HG03457 (cell line): ENCODE measurements at regions not wholly inside any gene's neighbourhood (a gene's known extent, or its start where the extent isn't known, plus 50 kb on each side); places are given as distances from the start of the nearest gene placed in this dataset.

ENCODE experiments used
- ATAC-seq: cut with Tn5 transposase; IDR thresholded peaks from one replicate; pipeline ENCODE4 v1.9.1; 2021; ENCODE audit warnings: moderate number of reproducible peaks; ENCODE audit not compliant: unreplicated experiment

DNA sequence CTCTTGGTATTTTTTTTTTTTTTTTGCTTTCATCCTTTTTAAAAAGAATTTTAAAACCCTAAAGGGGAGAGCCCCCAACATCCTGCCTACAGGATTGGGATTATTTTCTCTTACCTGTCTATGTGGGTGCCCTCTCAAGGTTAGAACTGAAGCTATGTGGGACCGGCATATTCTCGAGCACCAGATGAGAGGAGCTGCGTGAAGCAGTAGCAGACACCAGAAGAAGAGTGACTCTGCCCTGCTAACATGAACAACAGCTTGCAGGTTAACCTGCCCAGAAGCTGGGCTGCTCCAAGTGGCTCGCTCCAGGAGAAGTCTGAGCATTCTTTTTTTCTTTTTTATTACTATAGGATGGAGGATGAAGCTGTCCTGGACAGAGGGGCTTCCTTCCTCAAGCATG lies 102.6 kb upstream of the SLC4A4 start:
- no peak for ATAC-seq

DNA sequence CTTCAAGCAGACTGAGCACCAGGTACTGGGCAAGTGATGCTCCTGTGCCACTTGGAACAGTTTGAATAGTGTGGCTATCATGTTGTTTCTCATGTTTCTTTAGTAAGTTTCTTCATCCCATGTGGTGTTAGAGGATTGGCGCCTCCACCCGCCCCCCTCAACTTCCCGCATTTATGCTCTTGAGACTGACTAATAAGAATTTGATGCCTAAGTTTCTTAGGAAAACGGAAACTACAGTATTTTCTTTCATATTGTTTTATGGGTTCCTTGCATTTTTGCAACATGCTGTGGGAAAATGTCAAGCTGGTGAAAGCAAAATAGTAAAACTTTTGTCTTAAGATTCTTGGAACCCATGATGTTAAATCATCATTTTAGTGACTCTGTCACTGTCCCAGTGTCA lies 101.2 kb upstream of the SLC4A4 start:
- ATAC-seq = no peak

DNA sequence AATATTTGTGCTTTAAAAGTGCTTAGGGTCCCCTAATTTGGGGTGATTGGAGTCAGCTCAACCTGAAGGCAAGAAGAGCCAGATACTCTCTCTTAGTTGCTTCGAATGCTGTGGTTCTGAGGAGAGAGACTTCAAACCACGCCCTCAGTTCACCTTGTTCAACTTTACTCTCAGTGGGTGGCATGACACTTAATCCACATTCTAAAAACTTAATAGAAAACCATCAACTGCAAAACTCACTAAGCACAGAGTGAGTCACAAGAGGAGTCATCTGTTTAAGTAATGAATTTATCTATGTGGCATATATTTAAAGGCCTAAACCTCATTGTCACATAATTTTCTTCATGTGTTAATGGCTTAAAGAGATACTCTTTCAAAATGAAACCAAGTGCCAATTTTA lies 99.5 kb upstream of the SLC4A4 start:
- no peak for ATAC-seq

DNA sequence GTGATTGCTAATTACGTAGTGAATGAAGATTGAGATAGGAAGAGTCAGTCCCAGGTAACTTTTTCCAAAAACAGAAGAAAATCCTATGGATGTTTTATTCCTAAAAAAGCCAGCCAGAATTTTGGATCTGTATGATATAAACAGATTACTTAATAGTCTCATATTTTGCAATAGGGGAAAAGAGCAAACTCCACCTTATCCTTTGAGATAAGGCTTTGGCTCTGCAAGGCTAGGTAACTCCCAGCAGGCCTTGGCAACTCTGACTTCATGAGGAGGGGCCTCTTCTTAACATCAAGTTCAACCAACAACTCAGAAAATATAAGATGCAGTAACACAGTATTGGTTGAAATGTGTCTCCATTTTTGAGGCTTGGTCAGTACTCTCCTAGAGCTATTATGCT lies 98.7 kb upstream of the SLC4A4 start:
- ATAC-seq = no peak

DNA sequence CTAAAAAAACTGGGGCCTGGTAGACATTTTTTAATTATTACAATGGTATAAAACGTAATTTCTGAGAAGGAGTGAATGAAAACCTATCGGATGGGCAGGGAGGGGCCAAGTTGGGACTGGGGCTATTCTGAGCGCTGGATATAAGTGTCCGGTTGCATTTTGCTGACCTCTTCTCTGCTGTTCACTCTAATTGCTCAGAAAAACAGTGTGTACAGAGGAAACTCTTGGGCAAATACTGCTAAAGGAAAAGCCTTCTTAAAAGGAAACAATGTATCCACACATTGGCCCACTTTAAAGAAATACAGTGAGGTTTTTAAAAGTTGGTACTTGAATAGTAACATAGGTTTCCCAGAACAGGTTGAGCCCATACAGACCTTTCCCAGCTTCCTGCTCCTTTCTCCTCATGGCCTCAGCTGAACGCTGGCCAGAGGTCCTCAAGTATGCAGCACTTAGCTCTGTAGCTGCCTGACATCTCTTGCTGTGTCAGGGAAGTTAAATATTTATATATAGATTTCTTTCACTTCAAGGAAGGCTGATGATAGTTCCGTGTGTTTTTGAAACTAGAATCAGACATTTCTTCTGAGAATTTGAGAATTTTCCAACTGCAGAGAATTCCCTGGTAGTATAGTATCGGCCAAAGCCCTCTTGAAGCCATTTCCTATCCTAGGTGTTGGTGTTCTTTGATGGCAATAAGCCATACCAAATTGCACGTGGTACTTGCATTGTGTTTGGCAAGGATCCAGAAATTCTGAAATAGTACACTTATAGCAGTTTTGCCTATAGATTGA lies 97.1 kb upstream of the SLC4A4 start:
- ATAC-seq = no peak

DNA sequence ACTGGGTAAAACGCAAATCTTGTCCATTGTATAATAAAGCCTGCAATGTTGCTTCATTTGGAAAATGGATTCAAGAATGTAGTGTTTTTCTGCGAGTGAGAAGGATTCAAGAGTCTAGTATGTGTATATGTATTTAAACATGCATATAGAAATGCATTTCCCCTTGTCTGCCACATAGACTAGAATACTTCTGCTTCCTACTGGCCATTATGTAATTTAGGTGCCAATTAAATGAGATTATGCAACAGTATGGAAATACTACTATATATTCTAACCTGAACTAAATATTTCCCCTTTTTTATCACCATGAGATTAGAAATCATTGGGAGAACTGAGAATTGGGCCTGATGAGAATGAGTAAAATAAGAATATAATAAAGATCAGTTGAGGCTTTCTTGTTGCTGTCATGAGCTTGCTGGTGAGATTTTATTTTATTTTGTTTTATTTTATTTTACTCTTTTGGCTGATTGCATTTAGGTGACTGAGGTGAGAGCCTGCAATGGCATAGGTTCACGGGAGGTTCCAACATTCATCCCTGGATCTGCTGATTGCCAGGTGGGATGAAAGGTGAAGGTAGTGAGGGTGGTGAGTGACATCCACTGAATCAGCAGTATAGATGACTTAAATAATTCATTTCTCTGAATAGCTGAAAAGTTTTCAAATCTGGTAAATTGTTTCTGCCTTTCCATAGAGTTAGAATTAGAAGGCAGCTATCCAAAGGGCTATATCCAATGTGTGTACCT lies 95.6 kb upstream of the SLC4A4 start:
- no peak for ATAC-seq

DNA sequence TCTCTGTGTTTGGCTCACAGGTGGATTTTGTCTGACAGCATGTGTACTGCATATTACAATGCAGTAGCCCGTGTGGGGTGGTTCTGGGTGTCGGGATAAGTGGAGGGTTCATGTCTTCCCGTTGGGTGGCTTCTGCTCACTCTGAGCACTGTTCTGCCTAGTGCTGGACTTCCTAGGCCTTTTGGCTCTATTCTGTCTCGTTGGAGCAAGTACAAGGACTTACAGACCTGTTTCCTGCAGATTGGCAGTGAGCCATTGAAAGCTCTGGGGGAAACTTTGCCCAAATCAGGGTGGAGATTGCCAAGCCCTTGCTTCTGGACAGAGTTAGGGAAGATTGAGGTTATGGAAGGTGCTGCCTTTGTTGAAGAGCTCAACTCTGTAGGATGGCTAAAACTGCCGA lies 91.1 kb upstream of the SLC4A4 start:
- ATAC-seq = no peak

DNA sequence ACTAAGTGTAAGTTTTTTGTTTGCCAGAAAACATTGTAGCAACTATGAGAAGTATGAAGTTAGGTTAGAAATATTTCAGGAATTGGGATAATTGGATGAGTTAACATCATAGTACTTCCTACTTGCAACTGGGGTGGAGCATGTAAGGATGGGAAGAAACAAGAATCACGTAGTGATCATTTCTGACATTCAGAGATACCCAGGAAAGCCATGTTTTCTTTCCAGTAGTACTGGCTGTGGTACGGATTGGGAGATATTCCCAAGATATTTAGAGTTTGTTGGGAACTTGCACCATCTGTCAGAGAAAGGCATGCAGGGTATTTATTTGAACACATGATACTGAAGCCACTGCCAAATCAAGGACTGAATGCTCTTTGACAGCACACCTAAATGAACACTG lies 87.6 kb upstream of the SLC4A4 start:
- no peak for ATAC-seq

DNA sequence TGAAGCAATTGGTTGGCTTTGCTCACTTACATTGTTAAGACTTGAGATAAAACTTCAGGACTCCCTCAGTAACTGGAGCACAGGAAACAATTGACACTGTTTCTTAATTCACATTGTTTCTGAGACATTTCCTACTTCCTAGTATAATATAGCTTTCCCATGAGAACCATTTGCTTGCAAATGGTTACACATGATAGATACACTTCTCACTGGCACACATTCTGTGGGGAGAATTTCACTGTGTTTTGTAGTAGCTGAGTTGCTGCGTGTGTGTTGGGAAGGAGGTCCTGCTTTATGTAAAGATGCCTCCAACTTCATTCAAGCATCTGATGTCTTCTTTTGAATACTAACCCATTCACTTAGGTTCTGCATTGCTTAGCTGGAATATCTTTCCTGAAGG lies 85.3 kb upstream of the SLC4A4 start:
- no peak for ATAC-seq

DNA sequence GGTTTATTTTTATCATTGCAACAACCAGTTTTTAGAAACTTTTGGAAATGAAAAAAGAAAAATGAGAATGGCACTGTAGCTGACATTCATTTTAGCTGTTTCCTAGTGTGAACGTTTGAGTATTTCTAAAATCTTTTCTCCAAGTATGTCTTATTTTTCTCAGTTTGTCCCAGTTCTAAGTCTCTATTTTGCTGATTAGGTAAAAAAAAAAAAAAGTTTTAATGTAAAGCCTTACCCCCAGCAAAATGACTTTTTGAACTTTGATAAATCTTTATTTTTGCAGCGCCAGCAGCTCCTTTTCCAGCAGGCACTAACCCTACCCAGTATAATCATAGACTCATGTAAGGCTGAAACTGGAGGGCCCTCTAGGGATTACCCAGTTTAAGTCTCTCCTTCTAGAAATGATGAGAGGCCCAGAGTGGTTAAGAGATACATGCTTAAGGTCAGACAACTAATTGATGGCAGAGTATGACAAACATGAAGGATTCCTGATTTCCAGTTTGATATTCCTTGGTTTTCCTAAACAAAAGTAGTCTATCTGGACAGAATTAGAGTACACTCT lies 84.3 kb upstream of the SLC4A4 start:
- ATAC-seq = no peak

DNA sequence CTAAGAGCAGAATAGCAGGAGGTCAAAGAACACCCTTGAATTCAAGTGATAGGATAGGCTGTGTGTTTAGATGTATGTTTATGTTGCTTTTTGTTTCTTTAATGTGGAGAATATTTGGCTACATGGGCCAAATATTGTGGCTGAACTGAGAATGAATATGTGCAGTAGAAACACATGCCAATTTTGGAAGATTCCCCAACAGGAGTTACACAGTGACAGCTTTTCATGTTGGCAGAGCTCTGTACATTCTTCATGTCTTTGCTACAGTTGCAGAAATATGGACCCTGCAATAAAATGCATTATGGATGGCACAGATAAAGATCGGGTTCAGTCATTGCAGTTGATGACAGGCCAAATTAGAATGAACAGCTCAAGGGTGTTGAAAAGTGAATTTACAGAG lies 82.8 kb upstream of the SLC4A4 start:
- ATAC-seq = no peak

DNA sequence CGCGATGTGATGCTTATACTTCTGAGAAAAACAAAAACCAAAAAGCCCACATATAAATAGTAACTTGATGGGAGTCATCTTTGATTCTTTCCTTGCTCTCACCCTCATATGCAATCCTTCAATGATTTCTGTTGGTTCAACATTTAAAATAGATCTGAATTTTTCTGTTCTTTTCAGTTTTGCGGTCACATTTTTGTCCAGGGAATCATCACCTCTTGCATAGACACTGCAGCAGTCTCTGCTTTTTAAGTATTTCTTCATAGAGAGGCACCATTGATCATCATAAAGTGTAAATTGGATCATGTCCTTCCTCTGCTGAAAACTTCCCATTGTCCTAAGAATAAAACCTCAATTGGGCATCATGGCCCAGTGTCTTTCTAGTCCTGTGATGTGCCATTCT lies 81.1 kb upstream of the SLC4A4 start:
- no peak for ATAC-seq

DNA sequence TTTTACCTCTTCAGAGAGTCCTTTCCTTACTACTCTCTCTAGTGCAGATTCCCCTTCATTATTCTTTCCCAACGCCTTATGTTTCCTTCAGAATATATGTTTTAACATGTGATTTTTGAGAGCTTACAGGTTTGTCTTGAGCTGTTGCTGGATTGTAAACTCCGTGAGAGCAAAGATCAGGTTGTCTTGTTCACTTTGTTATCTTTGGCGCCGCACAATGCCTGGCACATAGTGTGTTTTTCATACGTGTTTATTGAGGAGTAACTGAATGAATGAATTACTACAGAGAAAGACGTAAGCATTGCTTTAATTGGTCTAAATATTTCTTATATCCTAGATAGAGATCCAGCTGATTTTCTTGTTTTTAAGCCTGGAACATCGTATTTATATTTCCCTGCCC lies 80.5 kb upstream of the SLC4A4 start:
- ATAC-seq = no peak

DNA sequence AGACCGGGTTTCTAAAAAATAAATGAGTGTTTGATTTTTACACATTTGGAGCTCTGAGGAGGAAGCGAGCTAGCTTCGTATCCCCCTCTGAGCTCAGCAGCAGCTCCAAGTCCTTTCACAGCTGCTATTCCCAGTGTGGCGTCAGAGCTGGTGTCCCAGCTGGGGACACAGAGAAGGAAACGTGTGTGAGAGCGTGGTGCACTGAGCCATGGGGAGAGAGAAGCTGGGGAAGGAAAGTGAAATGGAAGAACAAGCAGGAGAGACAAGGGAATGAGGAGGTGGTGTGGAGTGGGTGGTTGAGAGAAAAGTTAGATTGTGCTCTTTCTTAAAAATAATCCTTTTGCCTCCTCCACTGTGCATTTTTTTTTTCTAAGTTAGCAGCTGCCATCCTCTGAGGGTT lies 79.5 kb upstream of the SLC4A4 start:
- no peak for ATAC-seq

DNA sequence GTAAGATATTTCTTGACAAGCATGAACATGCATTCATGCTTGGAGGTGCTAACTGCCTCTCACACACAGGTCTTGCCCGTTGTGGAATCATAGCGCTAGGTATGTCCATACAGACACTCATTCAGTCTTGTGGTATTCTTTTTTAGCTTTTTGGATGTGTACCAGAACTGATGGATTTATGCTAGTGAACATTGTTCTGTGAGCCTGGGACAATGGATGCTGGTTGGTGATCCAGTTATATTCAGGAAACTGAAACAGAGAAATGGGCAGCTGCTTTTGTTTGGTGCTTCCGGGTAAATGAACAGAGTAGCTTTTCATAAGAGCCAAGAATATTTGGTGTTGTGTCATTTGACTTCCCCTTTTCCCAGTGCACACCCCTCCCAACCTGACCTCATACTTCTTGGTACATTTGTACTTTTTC lies 78.9 kb upstream of the SLC4A4 start:
- ATAC-seq = no peak

DNA sequence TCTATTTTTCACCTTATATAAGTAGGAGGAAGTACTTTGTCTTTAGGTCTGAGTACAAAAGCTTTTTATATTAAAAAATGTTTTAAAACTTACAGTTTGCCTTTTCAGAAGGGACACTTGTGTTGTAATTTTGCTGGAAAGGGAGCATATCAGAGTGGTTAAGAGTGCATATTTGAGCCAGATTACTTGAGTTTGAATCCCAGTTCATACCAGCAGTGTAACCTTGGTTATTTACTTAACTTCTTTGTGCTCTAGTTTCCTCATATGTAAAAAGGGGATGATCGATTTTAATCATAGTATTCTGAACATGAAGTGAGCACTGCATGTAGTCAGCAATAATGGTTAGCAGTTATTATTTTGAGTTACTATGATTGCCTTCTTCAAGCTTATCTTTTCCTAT lies 78.3 kb upstream of the SLC4A4 start:
- ATAC-seq = no peak

DNA sequence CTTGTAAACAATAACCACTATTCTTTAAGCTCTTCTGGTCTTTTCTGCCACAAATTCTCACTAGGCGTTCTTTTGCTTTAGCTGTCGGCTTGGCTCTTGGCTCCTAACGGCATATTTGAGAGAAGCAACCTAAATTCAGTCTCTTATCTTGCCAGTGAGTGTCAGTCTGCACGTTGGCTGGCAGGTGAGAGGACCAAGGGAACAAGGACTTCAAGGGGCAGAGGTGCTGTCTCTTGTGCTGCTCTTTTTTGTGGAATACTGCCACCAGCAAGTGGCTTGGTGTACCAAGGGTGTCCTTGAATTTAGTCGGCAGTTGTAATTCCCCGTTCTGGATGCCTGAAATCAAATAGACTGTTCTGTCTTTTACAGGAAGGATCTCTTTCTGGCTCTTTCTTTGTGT lies 77.8 kb upstream of the SLC4A4 start:
- ATAC-seq = no peak

DNA sequence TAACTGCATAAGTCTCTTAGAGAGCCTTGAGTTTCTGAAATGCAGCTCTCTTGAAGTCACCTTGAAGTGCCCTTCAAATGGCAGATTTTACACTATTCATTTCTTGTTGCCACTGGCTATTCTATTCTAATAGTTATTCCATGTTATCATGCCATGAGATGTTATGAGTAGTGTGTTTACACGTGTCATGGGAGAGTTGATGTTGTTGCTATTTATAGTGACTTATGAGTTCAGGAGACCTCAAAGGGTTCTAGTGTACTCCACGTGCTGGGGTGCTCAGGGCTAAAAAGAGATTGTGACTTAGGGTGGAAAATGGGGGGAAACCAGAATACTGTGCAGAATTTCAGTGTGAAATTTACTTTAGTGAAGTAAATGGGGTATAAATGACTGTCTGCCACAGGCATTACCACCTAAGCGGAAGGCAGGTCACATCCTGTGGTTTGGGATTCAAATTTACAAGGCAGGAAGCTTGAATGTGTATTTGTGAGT lies 77.1 kb upstream of the SLC4A4 start:
- ATAC-seq = no peak

DNA sequence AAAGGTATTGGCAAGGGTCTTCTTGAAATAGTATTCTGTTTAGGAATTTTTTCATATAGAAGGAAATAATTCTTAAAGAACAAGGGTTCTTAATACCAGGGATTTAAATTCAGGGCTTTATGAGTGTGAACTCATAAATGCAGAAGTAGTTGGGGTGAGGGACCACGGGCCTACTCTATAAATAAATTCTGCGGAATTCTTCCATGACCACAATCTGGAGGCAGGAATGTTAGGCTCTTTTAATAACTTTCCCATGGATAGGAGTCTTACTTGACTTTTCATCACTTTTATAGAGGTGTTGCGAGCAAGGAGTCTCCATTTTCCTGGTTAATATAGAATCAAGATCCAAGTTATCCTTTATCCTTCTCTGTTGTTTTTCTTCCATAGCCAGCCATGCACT lies 76.7 kb upstream of the SLC4A4 start:
- no peak for ATAC-seq

DNA sequence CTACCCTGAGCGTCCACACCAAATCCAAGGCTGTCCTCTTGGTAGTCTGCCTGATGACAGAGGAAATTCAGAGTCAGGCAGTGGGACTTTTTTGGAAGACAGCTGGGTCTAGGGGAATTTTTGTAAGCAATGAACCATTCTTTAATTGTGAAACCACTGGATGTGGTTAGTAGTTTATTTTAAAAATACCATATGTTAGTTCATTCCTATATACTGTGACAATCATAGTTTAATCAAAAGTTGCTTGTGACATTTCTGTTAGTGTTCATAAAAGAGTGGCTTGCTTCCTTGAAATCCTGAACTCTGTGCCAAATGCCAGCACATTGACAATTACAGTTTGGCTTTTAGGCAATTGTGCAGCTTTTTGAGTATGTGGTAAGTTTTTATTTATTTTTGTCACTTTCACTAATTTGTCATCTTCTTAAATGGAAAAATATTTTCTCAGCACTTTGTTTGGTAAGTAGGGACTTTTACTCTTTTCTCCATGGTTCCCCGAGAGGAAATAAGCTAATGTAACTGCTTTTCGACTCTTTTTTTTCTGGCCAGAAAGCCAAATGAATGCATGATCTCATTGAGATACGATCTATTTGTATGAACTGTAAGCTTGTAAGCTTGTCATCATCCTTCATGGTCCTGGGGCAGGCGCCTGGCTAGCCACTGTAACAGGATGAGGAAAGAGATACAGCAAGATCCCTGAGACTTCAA lies 72.6 kb upstream of the SLC4A4 start:
- ATAC-seq = no peak

DNA sequence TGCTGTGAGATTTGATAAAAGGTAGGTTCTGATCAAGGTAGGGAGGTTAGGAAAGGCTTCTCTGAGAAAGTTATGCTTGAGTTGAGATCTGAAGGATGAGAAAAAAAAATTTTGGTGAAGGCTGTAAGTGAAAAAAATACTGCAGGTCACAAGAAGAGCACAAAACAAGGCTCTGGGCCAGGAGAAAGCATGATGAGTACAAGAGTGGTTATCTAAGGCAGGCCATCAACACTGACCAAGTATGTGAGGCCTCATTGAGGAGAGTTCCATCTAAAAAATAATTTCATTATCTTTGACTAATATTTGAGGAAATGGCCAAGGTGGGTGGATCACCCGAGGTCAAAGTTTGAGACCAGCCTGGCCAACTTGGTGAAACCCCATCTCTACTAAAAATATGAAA lies 71.6 kb upstream of the SLC4A4 start:
- ATAC-seq = no peak

DNA sequence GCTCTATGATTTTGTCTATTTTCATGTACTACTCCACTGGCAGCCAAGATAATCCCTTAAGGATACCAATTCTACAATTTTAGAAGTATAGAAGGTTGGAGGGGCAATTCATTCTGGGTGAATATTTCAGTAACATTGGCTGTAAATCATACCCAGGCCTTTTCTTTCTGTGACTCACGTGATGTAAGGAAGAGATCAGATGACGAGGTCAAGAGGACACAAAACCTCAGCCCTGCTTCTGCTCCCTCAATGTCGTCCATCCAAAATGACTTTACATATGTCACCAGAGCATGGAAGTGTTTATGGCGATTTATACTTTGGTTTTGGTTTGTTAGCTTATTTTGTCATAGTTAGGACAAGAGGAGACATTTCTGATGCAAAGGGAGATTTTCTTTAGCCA lies 70.7 kb upstream of the SLC4A4 start:
- no peak for ATAC-seq
